ENCODE measurements at regions not wholly inside any gene's neighbourhood (a gene's known extent, or its start where the extent isn't known, plus 50 kb on each side); places are given as distances from the start of the nearest gene placed in this dataset.

DNA sequence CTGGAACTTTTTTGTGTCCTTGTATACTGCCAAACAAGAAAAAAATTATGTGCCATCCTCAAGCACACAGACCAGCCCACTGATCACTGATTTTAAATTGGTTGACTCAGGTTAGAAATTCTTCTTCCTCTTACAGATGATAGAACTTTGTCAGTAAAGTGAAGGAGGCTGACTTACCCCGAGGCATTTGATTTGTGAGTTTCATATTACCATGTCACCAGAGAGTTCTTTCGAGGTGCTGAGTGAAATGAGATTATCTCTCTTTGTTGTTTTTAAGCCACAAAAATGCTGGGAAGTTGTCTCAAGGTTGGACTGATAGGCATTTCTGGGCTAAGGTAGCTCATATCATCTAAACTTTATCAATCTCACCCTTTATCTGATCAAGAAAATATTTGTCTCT, 78.8 kb upstream of the FAM180A start:
- FAIRE-seq: no peak

DNA sequence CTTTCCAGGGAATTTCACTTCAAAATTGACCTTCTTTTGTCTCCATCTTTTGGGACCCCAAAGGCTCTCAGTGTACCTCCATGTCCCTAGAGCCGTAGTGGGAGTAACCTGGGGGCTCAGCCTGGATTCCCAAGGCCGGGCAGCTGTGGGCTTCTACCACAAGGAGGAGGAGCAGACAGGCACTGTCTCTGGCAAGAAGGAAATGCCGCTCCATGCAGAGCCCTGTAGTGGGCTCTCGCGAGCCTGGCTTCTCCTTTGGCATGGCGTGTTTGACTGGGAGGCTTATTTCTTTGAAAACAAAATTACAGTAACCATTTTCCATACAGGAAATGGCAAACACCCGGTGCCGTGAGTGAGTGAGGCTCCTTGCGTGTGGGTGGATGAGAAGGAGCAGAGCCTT, 76.8 kb upstream of the FAM180A start:
- FAIRE-seq: no peak

- FAIRE-seq: no peak
Measured at GRCh38 chr7:135822376-135822775, 73.8 kb upstream of the FAM180A start.

GRCh38 chr7:135817583-135817982, 69.0 kb upstream of the FAM180A start:
- no peak for FAIRE-seq

DNA sequence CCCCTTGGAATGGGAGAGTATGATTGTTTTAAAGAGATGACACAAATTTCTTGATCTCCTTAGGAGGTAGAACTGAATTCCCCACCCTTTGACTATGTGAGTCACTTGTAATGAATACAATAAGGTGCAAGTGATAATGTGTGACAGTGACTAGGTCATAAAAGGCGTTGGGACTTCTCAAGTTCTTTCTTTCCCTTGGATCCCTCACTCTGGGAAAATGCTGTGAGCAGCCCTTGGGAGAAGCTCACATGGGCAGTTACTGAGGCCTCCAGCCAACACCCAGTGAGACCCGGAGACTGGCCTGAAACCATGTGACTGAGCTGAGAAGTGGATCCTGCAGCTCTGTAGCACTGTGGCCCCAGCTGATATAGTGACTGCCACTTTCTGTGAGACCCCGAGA, 66.4 kb upstream of the FAM180A start:
- no peak for FAIRE-seq

GRCh38 chr7:135812148-135812547, 63.5 kb upstream of the FAM180A start:
- FAIRE-seq: no peak

DNA sequence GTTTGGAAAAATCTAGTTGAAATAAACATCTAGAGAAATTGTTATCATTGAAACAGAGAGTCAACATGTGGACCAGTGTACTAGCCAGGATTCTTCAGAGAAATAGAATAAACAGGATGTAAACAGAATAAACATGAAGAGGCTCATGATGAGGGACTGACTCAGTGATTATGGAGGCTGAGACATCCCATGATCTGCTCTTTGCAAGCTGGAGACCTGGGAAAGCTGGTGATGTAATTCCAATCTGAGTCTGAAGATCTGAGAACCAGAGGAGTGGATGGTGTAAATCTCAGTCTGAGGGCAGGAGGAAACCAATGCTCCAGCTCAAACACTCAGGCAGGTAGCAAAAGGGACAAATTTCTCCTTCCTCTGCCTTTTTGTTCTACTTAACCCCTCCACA, 62.9 kb upstream of the FAM180A start:
- FAIRE-seq: no peak

- FAIRE-seq: no peak
Measured at GRCh38 chr7:135808206-135808605, 59.6 kb upstream of the FAM180A start.

GRCh38 chr7:135803143-135803542, 54.5 kb upstream of the FAM180A start:
- no peak for FAIRE-seq

GRCh38 chr7:135802697-135803096, 54.1 kb upstream of the FAM180A start:
- no peak for FAIRE-seq

DNA sequence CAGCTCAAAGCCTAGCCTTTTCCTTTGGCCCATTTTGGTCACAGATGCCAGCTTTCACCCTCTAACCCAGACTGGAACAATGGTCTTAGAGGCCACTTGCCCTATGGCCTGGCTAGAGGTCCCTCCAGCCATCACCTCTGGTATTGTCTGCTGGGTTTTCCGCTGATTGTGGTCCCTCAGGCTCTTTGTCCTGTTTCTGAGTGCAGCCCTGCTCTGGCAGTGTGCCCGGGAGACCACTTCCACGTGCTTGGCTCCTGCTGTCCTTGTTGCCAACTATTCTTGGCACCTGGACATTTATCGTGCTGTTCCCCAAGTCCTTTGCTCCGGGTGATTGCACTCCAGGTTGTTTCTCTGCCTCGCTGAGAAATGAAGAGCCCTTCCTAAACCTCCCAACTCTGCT, 53.3 kb upstream of the FAM180A start:
- no peak for FAIRE-seq

DNA sequence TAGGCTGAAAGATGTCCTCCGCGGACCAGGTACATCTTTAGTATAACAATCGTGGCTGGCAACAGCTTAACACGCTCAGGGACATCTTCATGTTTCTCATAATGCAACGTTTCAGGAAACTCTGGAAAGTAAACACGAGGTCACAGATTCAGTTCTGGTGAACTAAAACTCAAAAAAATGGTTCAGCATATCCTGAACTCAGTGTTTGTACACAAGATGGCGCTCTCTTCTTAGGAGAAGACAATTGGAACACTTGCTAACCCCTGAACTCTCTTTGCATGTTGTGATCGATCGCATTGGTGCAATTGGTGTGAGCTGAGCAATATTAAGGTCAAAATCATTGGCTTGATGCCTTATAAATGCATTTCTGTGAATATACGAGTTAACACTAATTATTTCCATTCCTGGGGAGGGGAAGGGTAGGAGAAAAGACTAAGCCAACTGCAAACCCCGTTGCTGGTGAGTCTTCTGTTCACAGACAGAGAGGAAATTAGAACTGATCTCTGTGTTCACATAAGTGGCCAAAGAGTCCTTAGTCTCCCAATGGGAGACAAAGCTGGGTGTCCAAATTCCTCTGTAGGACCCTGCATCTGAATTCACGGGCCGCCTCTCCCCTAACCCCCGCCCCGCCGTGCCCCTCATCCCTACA, 52.6 kb upstream of the FAM180A start:
- FAIRE-seq: peak; percentile 74

- no peak for FAIRE-seq
Measured at GRCh38 chr7:135800560-135800959, 51.9 kb upstream of the FAM180A start.

DNA sequence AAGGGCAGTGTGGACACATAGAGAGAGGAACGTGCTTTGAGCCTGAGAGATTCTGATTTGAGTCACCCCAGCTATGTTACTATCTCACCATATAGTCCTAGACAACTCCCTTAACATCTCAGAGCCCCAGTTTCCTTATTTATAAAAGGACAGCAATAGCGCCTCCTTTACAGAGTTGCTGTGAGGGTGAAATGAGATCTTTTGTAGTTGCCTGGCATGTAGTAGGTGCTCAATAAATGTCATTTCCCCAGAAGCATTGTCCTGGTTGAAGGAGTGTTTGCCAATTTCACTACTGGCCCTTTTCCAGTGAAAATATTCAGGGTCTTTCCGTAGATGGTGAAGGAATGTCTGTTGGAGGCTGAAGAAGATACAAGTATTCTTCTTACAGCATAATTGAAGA, 51.3 kb upstream of the FAM180A start:
- FAIRE-seq: no peak

Measured in G401.6 (cell line).